Spleen (tissue), 7 donors: ENCODE measurements at regions not wholly inside any gene's neighbourhood (a gene's known extent, or its start where the extent isn't known, plus 50 kb on each side); places are given as distances from the start of the nearest gene placed in this dataset.

Experiments
- CTCF ChIP-seq, 11 experiments: fragments of 200-600 bp in 7 of 11; fragments of 450-650 bp in 4 of 11; sonication (generic) in 4 of 11; IDR thresholded peaks in 8 of 11; conservative IDR thresholded peaks in 3 of 11; 1 replicate in 7 of 11; 2 replicates in 4 of 11; pipeline versions ENCODE4 v1.4.0 to v1.8.0; 2016 to 2021; ENCODE audit warnings: antibody characterized with exemption in 11 of 11, inconsistent platforms in 4 of 11, mild to moderate bottlenecking in 1 of 11
- POLR2AphosphoS5 ChIP-seq, 3 donors: sonication (generic); formaldehyde crosslinking; IDR thresholded peaks; one replicate each; pipeline ENCODE4 v1.5.1; 2017; ENCODE audit warnings: antibody characterized with exemption in 3 of 3
- donor health status: DM: no; HTN: no; CAD: no; lungs with moderate emphysema.
- donor health status: DM: no; HTN: no; CAD: no.
- donor health status: DM: no; HTN: no; CAD: no.

- TF ChIP-seq POLR2AphosphoS5 (IDR thresholded peaks at IDR 0.05) (no peak), CTCF (IDR thresholded peaks at IDR 0.05 in 8 of 11, conservative IDR thresholded peaks at IDR 0.05 in 3 of 11) (no peak)
Measured at GRCh38 chr5:4189317-4189716, 593.7 kb downstream of the IRX1 start.
